Esophagus muscularis mucosa (tissue), 4 donors: ENCODE measurements at regions not wholly inside any gene's neighbourhood (a gene's known extent, or its start where the extent isn't known, plus 50 kb on each side); places are given as distances from the start of the nearest gene placed in this dataset.
"Not testable (repeated sequence)": the region's sequence is repeated elsewhere in the genome, so short reads cannot be mapped to it uniquely, and the experiment has no call there.

Experiments used
- CTCF ChIP-seq, 3 experiments: fragments of 200-600 bp in 2 of 3; fragments of 450-650 bp in 1 of 3; sonication (generic) in 2 of 3; IDR thresholded peaks; one replicate each; pipeline ENCODE4 v1.5.1; 2017 to 2019; ENCODE audit warnings: antibody characterized with exemption in 3 of 3, mild to moderate bottlenecking in 2 of 3, moderate library complexity in 1 of 3
- EP300 ChIP-seq: sonication (generic); formaldehyde crosslinking; IDR thresholded peaks from one replicate; pipeline ENCODE4 v1.6.1; 2017; ENCODE audit warnings: antibody characterized with exemption
- POLR2A ChIP-seq: fragments of 450-650 bp; IDR thresholded peaks from one replicate; pipeline ENCODE4 v1.6.1; 2017; ENCODE audit warnings: antibody characterized with exemption, moderate library complexity, mild to moderate bottlenecking, low read depth
- POLR2AphosphoS5 ChIP-seq, 2 donors: sonication (generic); formaldehyde crosslinking; IDR thresholded peaks; one replicate each; pipeline ENCODE4 v1.6.1; 2017; ENCODE audit warnings: antibody characterized with exemption in 2 of 2

GRCh38 chr22:44643526-44644101 lies 58.4 kb upstream of the PRR5 start:
- not testable (repeated sequence) for TF ChIP-seq CTCF (IDR thresholded peaks at IDR 0.05); POLR2A; POLR2AphosphoS5 (IDR thresholded peaks at IDR 0.05); EP300
